Daoy (cell line): ENCODE measurements at regions not wholly inside any gene's neighbourhood (a gene's known extent, or its start where the extent isn't known, plus 50 kb on each side); places are given as distances from the start of the nearest gene placed in this dataset.

Experiments used
- DNase-seq: peaks from one replicate; pipeline ENCODE4 v3.0.0-alpha.2; 2015; ENCODE audit warnings: low read depth

GRCh38 chr12:84807249-84807648, 105.3 kb downstream of the SLC6A15 start:
- DNase-seq, result no peak

DNA sequence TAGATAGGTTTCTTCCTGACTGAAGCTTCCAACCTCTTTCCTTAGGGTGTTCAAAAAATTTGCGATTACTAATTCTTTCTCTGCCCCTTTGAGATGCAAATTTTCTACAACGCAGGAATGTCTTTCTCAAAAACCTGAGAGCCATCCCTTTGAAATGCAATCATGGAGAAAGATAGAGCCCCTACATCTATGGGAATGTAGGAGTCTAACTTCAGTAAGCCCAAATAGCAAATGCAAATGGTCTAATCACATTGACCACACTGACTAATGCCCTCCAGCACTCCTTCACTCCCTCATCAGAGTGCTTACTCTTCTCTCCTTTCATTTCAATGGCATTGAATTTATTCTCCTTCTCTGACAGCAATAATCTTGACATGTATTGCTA, 107.1 kb downstream of the SLC6A15 start:
- DNase-seq, result no peak

DNA sequence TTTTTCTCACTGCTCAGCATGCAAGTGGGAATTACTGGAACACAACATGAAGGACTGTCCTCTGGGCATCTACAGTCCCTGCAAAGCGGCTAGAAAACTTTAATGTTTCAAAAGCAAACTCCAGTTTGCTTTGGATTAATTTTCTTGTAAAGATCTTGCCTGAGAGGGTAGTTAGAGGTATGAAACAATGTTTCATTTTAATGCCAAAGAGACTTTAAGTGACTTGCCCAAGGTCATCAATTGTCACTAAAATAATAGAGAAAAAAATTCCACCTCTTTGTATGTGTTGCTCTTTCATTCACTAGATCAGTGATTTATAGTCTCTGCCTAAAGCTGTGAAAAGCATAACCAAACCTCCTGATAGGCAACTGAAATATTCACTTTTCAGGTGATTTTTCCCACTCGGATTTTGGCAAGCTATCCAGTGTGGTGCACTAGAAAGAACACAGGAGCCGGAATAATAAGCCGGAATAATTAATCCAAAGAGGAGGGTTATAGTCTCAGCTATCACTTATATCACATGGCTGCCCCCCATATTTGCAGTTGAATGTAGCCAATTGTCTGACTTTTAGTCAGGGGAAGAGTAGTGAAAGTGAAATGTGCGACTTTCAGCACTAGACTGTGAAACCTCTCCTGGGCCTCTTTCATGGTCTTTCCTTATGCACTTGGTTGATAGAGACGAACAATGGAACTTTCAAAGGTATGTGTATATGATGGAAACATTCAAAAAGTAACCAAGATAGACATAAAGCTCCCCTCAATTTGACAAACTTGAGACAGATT, 107.7 kb downstream of the SLC6A15 start:
- no peak for DNase-seq

GRCh38 chr12:84803661-84804060, 108.9 kb downstream of the SLC6A15 start:
- DNase-seq, result no peak

DNA sequence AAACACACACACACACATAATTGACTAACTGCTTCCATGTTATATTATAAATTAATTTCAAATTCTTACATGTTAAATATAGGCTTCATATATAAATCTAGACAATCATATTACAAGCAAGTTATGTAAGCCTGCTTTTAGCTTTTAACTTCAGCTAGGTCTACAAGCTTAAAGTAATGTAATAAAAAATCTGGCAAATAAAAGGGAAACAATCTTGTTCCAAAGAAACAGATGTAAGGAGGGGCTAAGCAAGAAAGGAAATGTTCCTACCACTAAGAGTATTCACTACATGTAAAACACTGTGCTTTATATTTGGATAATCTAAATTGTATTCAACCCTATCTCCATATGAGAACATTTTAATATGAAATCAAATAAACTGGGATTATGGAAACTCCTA, 110.4 kb downstream of the SLC6A15 start:
- DNase-seq, result no peak

- DNase-seq, result peak; percentile 19
Measured at GRCh38 chr12:84793558-84794367, 118.8 kb downstream of the SLC6A15 start.

GRCh38 chr12:84791444-84791843, 121.2 kb downstream of the SLC6A15 start:
- no peak for DNase-seq

DNA sequence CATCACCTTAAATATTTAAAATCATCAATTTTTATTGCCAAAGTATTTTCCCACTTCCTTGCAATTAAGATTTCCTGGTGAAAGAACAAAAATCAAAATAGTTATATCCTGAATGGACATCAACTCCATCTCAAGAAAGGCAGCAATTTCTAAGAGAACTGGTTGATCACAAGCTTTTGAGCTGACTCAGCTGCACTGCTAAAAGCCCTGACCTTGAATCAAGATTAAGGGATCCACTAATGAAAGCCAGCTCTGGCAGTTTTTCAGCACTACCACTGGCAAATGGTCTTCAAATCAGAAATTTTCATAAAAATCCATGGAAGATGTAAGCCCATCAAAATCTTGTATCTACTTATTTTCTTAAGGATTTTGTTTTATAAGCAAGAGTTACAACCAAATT, 123.4 kb downstream of the SLC6A15 start:
- no peak for DNase-seq

- DNase-seq, result no peak
Measured at GRCh38 chr12:84787253-84787652, 125.3 kb downstream of the SLC6A15 start.

DNA sequence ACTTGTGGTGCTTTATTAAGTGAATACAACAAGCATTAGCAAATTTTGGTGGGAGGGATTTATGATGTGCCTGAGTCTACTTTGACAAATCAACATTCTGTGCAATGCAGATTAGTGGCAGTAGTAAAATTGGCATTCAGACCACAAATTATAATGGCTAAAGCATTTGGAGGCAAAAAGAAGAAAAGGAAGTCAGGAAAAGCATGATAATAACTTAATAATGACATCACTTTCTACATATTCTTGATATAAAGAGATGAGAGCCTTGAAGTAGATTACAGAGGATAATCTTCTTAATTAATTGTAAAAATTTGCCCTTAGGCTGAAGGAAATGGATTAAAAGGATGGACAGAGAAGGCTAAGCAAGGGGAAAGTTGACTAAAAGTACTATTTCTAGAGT, 126.0 kb downstream of the SLC6A15 start:
- no peak for DNase-seq

DNA sequence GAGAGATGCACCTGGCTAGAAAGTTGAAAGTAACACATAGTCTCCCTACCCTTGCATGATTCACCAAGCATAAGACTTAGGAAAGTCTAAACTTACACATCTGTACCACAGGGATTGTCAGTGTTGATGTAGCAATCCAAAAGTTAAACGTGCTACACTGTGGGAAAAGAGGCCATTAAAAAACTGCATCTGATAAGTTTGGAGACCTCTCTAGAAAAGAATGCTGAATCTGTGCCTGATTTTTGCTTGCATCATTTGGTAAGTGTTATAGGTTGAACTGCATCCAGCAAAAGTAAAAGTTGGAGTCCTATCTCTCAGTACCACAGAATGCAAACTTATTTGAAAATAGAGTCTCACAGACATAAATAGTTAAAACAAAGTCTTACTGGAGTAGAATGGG, 126.6 kb downstream of the SLC6A15 start:
- no peak for DNase-seq

GRCh38 chr12:84785281-84785680, 127.3 kb downstream of the SLC6A15 start:
- DNase-seq, result no peak

DNA sequence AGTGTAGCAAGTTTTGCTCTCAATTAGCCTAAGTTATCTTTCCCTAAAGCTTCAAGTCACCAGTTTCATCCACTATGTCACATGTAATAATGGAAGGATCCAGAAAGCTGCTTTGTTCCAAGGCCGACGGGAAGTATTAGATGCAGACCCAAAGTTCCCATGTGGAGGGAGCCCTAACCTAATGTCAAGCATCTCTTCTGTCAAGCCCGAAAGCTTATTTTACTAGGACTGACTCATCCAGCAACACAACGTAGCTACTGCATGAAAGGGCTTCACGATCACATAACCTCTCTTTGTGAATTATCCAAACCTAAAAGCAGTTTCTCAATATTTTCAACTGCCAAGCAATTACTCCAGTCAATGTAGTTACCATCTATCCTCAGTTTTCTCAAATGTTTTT, 133.4 kb downstream of the SLC6A15 start:
- DNase-seq, result peak; percentile 4

- DNase-seq, result no peak
Measured at GRCh38 chr12:84772281-84772680, 140.3 kb downstream of the SLC6A15 start.

- no peak for DNase-seq
Measured at GRCh38 chr12:84767079-84767478, 145.5 kb downstream of the SLC6A15 start.

DNA sequence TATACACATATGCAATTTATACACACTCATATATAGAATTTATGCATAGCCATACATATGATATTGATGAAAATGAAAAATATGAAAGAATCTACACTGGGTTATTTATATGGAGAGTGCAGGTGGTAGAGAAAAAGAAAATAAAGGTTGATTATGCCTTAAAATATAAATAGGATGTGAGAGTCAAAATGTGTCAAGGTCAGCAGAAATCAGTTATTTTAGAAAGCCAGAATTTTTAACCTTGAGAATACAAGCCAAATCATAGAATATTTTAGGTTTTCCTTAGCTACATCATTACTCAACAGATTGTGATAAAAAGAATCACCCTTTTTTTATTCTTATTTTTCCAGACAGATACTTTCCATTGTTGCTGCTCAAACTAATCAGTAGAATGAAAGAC, 146.2 kb downstream of the SLC6A15 start:
- no peak for DNase-seq

DNA sequence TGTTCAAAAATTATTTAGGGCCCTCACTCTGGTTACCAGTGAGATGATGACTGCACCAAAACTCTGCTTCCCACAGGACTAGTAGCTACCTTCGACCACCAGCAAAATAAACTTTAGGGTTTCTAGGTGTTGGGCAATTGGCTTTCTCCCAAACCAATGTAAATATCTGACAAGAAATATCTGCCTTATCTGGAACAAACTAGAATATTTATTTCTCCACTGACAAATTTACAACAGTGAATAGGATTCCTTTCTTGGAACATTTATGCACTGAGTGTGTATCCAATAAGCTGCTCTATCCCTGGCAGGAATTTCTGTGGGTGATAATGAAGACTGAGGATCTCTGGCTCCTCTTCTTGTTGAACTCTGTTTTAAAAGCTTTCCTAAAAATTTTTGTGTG, 148.6 kb downstream of the SLC6A15 start:
- DNase-seq, result no peak

DNA sequence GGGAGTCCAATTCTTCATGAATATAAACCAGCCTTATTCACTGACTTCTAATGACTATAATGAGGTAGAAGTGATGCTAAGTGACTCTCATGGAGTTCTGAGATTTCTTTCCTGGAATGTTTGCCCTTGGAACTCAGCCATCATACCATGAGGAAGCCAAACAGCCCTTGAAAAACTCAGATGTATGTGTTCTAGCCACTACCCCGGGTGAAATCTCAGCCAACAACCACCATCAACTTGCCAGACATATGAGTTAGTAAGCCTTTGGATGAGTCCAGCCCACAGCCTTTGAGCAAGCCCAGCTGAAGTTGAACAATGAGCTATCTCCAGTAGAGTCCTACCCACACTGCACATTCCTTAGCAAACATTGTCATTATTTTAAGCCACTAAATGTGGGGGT, 149.5 kb downstream of the SLC6A15 start:
- DNase-seq, result peak; percentile 4

GRCh38 chr12:84760091-84760865, 152.3 kb downstream of the SLC6A15 start:
- DNase-seq, result no peak

- no peak for DNase-seq
Measured at GRCh38 chr12:84757978-84758377, 154.6 kb downstream of the SLC6A15 start.

GRCh38 chr12:84756961-84757360, 155.6 kb downstream of the SLC6A15 start:
- DNase-seq, result no peak

DNA sequence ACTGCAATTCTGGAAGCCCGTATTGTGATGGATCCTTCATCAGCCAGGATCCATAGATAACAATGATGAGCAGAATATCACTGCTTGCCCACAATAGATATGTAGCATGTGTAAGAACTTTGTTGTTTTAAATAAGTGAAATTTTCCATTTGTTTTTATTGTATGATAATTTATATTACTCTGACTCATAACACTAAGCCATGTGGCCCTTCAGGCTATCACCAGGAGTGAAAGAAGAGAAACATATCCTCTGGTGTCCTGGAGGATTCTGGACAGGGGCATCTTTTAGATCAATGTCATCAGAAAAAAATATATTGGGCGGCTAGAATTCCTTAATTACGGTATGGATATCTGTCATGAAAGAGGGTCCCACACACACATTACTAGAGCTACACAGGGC, 167.5 kb downstream of the SLC6A15 start:
- no peak for DNase-seq

- no peak for DNase-seq
Measured at GRCh38 chr12:84741692-84742091, 170.9 kb downstream of the SLC6A15 start.
